Hepatic stellate cell (primary cell): ENCODE measurements at regions not wholly inside any gene's neighbourhood (a gene's known extent, or its start where the extent isn't known, plus 50 kb on each side); places are given as distances from the start of the nearest gene placed in this dataset.

Experiments used
- DNase-seq: peaks from one replicate; pipeline ENCODE4 v3.0.0; 2011; ENCODE audit warnings: low spot score

DNA sequence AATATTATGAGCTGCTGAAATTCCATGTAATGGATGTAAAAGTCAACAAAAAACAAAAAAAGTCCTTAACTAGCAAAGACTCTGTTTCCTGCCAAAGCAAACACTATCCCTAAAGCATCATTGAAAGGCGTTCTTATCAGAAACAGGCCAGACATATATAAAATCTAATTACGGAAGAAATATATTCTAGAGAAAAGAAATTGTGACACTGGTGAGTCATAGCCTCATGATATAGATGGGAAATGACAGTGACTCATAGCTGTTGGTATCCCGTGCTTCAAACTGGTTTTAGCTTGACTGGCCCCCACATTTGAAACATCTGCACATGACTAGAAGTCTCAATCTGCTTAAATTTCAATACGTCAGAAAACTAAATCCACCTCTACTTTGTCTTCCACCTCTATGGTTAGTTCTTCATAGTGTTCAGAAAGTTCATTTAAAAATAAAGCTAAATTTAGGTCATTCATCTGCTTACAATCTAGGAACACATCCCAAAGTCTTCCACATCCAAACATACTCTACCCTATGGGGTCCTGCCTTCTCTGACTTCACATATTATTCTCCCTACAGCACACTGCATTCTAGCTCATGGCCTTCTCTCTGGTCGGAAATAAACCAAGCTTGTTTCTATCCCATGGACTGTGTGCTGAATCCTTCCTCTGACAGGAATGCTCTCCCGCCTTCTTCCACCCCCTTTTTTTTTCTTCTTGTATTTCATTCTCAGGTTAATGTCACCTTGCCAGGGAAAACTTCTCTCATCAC is 456.3 kb upstream of the ARRDC4 start:
- DNase-seq, result peak; percentile 1

DNA sequence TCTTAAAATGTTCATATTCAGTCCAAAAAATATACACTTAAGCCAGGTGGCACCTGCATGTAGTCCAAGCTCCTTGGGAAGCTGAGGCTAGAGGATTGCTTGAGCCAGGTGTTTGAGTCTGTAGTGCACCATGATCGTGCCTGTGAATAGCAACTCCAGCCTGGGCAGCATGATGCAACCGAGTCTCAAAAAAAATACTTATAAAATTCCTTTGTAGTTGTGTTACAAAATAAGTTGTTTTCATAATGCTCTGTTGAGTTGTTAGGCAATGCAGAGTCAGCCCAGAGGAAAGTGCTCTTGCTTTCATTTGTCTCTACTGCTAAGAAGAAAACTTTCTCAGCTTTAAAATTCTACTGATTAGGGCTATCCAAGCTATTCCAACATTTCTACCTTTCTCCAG is 442.8 kb upstream of the ARRDC4 start:
- DNase-seq, result no peak

DNA sequence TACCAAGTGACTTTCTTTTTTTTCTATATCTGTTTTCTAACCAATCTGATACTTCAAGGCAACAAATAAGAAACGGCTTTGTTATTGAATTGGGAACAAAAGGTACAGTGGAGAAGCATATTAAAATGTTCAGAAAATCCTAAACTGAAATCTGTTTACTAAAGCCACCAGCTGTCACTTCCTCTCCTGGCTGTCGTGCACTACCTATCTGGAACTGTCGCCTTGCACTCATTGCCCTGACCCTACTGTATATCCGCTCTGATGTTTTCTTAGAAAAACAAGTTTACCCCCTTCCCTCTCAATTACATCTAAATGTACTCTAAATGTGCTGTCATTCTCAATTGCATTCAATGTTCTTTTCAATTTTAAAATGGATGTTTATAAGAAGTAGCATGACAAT is 439.8 kb upstream of the ARRDC4 start:
- DNase-seq, result no peak

DNA sequence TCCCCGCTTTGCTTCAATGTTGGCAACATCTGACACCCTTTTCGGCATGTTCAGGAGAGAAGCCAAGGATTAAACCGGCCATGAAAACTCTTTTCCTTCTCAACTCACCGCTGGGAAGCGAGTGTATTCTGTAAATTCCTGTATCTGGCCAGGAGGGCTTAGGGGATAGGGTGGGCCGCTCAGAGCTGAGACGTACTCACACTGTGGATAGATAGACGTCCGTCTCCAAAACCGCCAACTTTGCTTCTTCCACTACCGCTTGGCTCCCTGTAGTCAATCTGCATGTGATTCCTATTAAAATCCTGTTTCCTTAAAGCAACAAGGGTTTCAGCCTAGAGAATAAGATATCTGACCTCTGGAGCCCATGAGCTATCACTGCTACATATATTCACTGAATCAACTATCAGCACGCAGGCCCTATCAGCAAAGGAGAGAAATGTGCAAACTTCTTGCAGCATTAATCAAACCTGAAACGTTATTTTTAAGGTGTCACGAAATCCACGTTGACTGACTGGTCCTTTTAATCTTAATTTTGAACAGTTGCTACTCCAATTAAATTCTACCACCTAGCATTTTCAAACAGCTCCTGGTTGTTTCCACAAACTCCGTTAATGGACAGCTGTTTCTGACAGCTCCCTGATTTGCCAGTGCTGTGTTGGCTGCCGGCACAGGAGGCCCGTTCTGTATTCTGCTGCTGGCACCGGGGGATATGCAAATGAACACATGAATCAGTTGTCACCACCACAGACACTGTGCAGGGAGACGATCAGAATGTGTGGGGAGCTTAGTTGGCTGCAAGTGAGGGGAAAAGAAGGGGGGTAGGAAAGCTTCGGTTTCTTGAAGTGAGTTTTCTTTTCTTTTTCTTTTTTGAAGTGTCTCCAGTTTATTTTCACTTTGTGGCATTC is 438.9 kb upstream of the ARRDC4 start:
- DNase-seq, result no peak

DNA sequence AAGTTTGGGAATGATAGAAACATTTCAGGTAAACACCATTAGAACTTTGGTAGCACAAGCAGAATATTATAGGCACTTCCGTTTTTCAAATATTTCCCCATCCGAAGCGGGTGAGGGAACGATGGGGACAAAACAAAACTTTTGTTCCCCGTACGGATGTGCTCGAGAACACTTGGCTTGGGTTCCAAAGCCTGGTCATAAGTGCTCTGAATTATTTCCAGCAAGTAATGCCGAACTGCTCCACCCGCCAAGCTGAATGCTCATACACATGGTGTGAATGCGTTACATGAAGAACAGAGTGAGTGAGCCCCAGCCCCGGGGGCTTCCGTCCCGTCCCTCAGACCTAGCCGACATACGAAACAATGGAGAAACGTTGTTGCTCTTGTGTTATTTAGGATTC is 438.2 kb upstream of the ARRDC4 start:
- DNase-seq, result no peak

DNA sequence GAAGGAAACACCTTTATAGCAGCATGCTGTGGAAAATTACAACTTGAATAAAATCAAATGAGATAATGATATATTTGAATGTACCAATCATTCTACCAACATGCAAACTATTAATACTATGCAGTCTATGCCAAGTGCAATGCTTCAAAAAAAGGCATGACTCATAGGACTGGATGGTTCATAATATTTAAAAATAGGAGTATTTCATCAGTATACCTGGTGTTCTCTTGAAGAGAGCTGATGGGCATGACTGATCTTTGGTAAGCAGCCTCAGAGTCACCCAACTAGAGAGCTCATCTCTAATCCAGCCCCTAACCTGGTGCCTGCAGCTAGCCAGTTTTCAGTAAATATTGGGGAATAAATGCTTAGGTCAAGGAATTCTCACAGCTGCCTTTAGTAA is 434.7 kb upstream of the ARRDC4 start:
- DNase-seq, result no peak

DNA sequence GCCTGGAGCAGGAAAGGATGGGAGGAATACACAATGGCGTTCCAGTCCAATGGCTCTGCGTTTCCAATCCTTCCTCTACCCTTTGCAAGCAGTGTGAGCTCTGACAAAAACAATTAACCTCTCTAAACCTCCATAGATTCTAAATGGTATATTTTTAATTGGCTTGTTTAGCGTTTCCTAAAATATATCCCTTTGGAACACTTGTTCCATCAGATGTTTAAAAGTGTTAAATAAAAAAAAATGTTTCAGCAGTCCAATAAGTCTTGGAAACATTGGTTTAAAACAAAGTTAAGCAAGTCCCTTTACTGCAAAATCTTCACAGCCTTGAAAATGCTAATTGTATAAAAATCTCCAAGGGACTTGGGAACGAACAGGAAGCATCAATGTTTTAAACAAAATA is 432.3 kb upstream of the ARRDC4 start:
- DNase-seq, result no peak

DNA sequence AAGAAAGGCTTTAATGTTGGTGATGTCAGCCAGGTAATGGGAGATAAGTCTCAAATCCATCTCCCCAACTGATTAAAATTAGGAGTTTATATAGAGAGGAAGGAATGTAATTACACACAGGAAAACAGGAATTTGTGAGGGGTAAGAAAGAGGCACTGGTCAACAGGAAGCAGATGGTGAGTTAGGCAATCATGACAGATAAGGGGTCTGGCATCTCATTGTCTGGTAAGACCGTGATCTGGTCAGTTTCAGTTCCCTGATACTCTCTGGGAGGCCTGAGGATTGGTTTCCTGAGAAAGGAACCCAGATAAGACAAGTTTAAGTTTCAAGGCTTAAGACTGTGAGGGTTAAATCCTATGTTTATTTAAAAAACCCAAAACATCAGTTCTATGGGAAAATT is 414.7 kb upstream of the ARRDC4 start:
- no peak for DNase-seq

DNA sequence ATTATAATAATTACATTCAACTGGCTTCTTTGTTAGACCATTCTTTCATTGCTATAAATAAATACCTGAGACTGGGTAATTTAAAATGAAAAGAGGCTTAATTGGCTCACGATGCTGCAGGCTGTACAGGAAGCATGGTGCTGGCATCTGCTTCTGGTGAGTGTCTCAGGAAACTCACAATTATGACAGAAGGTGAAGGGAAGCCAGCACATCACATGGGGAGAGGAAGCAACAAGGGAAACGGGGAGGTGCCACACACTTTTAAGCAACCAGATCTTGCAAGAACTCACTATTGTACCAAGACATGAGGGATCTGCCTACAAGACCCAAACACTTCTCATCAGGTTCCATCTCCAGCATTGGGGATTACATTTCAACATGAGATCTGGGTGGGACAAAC is 413.1 kb upstream of the ARRDC4 start:
- DNase-seq, result no peak

DNA sequence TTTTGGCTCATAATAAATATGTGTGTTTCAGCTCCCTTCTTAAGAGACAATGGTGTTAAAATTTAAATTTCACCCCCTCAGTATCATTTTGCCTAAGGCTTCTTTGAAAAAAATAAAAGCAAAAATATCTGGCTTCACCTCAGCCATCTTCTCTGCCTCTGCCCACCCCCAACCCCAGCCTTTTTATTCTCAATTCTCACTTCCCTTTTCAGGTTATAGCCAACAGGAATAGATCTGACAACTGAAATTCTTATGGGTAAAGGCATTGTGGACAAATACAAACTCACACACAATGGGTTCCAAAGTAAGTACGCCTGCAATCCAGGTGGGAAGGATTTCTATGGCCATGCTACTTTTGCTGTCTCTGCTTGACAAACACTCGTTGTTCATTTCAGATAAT is 399.0 kb upstream of the ARRDC4 start:
- DNase-seq, result no peak

DNA sequence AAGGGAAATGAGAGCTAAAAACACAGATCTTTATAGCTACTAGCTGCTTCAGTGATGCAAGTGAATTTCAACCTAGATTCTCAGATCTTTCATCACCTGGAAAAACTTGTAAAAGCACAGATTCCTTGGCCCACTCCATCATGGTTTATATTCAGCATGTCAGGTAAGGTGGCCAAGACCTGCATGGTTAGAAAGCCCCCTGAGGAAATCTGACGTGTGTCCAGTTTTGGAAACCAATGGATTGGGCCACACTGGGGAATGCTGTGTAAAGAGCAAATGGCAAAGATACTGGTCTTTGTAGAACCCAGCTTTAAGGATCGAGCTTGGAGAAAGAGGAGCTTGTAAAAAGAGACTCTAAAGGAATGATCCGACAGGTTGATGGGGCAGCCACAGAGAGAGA is 397.0 kb upstream of the ARRDC4 start:
- DNase-seq, result no peak

DNA sequence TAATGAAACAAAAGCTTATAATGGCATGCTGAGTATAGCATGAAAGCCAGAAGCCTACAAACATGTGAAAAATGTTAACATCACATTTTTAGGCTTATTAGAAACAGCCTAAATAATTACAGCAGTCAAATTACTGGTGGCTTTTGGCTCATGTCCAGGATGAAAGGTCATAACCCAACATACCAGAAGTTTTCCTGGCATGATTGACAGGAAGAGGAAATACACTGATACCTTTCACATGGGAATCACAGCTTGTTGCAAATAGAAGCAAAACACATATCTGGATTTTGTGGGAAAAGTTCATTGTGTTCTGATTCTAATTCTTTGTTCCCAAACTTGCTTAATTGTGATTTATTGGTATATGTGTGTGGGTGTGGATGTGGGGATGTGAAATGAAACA is 393.5 kb upstream of the ARRDC4 start:
- DNase-seq, result no peak

DNA sequence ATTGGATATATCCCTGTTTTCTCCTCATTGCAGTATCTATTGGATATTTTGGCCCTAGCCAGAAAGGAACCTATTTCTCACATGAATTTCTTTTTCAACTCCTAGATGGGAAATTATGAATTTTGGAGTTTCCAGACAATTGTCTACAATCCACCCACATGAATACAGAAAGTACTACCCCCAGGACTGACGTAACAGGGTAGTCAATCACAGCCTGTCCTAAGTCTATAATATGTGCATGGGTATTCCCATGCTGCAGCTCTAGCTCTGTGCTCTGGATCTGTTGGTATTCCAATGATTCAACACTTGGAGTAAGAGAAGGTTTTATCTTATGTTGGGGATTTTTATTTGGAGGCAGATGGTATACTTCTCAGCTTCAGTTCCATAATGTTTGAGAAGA is 393.1 kb upstream of the ARRDC4 start:
- DNase-seq, result no peak

DNA sequence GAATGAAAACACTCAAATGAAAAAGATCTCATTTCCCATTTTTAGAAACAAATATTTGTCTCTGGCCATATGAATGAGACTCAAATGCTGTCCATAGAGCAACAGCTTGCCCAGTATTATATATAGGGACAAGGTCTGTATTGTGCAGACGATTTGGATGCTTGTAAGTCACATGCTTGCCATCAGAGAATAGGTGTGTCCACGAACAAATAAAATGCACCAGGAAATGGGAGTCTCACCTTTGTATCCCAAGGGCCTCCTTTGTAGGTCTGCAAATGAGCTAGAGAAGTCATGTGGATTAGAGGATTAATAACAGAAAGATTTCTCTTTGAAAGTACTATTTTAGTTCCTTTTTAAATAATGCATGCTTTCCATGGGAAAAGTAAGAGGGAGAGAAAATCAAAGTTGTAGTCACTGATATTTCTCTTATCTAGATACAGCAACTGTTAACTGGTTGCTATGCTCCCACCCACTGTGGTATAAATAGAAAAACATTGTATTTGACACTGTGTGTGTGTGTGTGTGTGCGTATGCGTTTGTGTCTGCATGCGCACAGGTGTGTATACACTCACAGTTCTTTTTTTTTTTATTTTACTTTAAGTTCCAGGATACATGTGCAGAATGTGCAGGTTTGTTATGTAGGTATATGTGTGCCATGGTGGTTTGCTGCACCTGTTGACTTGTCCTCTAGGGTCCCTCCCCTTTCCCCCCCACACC is 383.4 kb upstream of the ARRDC4 start:
- no peak for DNase-seq

DNA sequence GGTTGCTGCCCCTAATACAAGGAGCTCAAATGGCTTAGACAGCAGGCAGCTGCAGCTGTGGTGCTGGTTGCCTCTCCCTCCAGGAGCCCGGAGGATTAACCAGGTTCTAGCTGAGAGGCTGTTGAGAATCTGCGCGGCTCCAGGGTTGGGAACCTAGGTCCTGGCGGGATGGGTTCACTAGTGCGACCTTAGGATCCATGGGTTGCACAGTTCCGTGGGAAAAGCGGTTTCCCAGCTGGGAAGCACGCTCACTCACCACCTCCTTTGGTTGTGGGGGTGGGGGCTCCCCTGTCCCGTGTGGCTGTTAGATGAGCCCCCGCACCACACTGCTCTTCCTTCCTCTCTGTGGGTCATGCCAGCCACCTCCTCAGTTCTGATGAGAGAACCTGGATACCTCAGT is 375.1 kb upstream of the ARRDC4 start:
- DNase-seq, result no peak

DNA sequence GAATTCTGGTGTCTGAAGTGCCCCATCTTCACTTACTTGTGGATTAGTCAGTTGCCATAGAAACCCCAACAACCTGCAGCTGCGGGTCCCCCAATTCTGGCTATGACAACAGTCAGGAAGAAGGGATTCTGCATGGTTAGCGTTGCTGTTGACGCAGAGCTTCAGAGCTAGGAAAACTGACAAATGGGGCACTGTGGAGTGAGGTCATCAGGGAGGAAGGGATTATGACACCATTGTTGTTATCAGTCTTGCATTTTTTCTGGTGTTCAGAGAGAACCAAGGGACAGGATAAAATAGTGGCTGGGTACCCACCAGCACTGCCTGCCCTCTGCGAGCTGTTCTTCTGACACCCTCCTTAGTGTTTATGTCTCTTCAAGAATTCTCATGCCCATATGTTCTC is 367.7 kb upstream of the ARRDC4 start:
- DNase-seq, result no peak

DNA sequence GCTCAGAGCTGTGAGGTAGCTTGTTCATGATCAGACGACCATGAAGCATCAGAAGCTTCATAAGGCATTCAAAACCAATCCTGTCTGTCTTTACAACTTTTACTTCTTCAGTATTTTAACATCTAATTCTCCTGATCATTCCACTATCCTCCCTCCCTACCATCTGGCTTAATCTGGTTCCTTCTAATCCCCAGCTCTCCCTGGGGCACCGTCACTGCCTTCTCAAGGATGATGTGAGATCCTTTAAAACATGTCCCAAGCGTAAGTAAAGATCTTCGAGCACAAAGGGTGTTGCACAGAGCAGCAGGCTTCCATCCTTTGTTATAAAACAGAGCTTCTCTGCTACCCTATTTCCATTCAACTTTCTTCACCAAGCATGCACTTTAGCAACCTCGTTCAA is 362.7 kb upstream of the ARRDC4 start:
- DNase-seq, result no peak

DNA sequence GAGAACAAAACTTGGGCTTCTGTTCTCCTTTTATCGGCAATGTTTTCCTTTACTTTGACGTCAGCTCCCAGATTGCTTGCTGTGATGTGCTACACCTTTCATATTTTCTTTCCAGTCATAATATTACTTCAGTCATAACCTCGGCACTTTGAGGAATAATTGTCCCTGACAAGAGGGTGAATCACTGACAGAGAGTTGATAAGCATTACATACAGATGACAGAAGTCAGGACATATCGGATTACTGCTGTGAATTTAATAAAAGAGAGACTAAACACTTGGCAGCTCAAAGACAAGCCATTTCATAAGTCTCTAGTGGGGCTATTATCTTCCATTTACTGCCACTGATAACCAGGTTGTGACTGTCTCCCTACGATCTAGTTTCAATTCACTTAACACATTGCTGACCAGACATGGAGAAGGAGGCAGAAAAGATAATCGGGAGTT is 362.1 kb upstream of the ARRDC4 start:
- no peak for DNase-seq

DNA sequence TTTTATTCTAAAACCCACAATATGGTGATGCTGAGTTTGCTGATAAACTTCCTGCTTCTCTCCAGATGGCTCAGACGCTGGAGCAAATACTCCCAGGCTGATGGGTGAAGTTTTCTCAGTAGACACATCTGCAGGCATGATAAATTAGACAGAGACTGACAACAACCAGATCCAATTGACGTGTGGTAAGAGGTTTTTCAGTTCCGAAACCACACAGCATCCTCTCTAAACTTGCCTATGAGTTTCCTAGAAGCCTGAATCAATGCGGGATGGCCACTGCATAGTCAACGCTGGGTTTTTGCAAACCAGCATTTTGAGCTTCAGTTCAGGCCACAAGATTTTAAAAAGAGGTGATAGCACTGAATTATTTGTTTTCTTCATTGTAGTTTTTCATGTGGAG is 360.3 kb upstream of the ARRDC4 start:
- no peak for DNase-seq

DNA sequence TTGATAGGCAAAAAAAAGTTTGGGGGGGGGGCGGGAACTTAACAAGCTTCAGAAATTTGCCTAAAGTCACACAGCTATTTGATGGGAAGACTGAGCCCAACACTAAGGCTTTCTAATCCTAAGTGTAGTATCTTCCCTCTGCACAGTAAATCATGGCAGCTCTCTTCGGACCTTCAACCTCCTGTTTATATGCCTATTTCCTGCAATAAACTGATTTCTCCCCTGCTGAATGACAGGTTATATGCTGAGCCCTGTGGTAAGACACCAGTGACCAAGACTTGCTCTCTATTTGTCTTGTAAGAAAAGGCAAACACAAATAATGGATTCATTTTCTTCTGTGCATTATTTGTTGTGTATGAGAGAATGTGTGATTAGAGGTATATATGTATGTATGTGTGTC is 355.8 kb upstream of the ARRDC4 start:
- no peak for DNase-seq

DNA sequence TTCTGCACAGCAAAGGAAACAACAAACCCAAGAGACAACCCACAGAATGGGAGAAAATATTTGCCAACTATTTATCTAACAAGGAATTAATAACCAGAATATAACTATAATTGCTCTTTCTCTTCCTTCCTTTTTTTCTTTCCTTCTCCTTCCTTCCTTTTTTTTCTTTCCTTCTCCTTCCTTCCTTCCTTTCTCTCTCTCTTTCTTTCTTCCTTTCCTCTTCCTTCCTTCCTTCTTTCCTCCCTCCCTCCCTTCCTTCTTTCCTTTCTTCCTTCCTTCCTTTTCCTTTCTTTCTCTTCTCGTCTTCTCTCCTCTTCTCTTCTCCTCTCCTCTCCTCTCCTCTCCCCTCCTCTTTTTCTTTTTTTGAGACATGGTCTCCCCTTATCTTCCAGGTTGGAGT is 345.4 kb upstream of the ARRDC4 start:
- DNase-seq, result no peak

DNA sequence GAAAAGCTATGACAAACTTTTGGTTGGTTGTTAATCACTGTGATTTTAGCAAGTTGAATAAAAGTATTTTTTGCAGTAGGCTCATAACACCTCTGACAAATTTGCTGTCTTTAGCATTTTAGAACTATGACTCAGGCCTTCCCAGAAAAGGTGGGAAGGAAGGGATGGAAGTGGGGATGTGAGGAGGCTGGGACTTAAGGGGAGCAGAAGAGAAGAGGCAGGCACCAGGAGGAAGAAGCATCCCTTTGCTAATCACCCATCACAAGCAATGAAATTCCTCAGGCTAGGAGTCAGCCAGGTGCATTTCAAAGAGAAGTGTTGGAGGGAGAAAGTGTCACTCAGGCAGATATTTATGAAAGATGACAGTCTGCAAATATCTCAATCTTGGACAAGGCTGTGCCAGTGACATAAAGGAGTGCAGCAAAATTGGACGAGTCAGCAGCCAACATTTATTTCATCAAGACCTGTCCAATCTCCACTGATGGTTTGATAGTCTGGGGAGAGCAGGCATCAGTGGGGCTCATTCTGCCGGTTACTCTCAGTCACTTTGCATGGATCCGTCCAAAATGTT is 337.3 kb upstream of the ARRDC4 start:
- no peak for DNase-seq

DNA sequence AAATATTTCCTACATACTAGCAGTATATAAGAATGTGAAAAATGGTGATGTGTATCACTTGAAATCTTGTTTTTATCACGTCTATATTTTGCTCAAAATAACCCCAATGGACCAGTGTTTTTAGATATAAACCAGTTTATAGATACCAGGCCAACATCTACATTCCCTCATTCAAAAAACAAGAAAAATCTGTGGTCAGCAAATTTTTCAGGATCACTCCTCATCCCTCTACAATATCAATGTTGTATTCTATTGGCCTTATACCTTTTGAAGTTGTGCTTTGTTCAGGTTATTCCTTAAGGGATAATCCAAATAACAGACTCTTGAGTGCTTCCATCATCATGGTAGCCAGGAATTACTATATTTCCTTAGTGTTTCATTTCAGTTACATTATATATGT is 332.9 kb upstream of the ARRDC4 start:
- no peak for DNase-seq
